DOHH2 (cell line): ENCODE measurements at regions not wholly inside any gene's neighbourhood (a gene's known extent, or its start where the extent isn't known, plus 50 kb on each side); places are given as distances from the start of the nearest gene placed in this dataset.

Experiments used
- EZH2phosphoT487 ChIP-seq: fragments of 200-600 bp; sonication (generic); IDR thresholded peaks from 2 replicates; pipeline ENCODE4 v1.6.1; 2017; ENCODE audit warnings: borderline replicate concordance, mild to moderate bottlenecking, antibody characterized with exemption, low read length, moderate library complexity, mixed read lengths
- TF ChIP-seq, protein P1 (sequence below): fragments of 200-600 bp; sonication (generic); IDR thresholded peaks from one replicate; pipeline ENCODE4 v1.5.1; 2014; ENCODE audit warnings: antibody characterized with exemption, mild to moderate bottlenecking, low read depth, low read length; ENCODE audit not compliant: poor library complexity, severe bottlenecking

DNA sequence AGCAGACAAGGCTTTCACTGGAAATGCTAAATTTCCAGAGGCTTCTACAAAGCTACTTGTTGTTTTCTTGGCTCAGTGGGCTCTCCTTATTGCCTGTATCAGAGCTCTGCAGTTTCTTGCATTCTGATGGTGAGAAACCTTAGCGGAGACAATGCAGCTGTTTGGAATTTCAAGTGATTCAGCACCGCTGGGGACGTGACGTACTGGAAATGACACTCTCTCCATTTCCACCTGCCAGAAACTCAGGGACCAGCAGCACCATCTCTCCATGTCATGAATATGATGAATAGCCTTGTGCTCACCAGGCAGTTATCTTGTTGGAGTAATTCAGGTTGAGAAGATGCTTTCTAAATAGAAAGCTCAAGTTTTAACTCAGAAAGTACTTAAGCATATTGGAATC lies 497.2 kb upstream of the DEPDC1 start:
- TF ChIP-seq, protein P1, sequence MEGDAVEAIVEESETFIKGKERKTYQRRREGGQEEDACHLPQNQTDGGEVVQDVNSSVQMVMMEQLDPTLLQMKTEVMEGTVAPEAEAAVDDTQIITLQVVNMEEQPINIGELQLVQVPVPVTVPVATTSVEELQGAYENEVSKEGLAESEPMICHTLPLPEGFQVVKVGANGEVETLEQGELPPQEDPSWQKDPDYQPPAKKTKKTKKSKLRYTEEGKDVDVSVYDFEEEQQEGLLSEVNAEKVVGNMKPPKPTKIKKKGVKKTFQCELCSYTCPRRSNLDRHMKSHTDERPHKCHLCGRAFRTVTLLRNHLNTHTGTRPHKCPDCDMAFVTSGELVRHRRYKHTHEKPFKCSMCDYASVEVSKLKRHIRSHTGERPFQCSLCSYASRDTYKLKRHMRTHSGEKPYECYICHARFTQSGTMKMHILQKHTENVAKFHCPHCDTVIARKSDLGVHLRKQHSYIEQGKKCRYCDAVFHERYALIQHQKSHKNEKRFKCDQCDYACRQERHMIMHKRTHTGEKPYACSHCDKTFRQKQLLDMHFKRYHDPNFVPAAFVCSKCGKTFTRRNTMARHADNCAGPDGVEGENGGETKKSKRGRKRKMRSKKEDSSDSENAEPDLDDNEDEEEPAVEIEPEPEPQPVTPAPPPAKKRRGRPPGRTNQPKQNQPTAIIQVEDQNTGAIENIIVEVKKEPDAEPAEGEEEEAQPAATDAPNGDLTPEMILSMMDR = no peak
- TF ChIP-seq EZH2phosphoT487 = no peak
